Skeletal muscle tissue (tissue), 3 donors: ENCODE measurements at regions not wholly inside any gene's neighbourhood (a gene's known extent, or its start where the extent isn't known, plus 50 kb on each side); places are given as distances from the start of the nearest gene placed in this dataset.
A peak's percentile ranks its signal among the peaks of the same experiment; 100 is the strongest.

ENCODE experiments used
- H3K27ac ChIP-seq: one replicate; pipeline ENCODE4 v1.7.0; 2013; ENCODE audit warnings: mild to moderate bottlenecking, low read depth, low read length, inconsistent platforms
- H3K27me3 ChIP-seq, 3 donors: one replicate each; pipeline ENCODE4 v1.7.0; 2013; ENCODE audit warnings: low read length in 3 of 3; ENCODE audit not compliant: control insufficient read depth in 3 of 3, insufficient read depth in 3 of 3
- H3K36me3 ChIP-seq, 3 donors: one replicate each; pipeline ENCODE4 v1.7.0; 2013; ENCODE audit warnings: low read length in 3 of 3; ENCODE audit not compliant: control insufficient read depth in 3 of 3, insufficient read depth in 3 of 3
- H3K4me1 ChIP-seq, 3 donors: one replicate each; pipeline ENCODE4 v1.7.0; 2013; ENCODE audit warnings: low read length in 3 of 3, mild to moderate bottlenecking in 3 of 3; ENCODE audit not compliant: control insufficient read depth in 3 of 3, insufficient read depth in 3 of 3
- H3K4me3 ChIP-seq, 3 donors: one replicate each; pipeline ENCODE4 v1.7.0; 2013; ENCODE audit warnings: low read length in 3 of 3
- H3K9ac ChIP-seq, 3 donors: one replicate each; pipeline ENCODE4 v1.7.0; 2013; ENCODE audit warnings: low read length in 3 of 3, mild to moderate bottlenecking in 3 of 3, moderate library complexity in 2 of 3, low read depth in 1 of 3
- H3K9me3 ChIP-seq, 3 donors: one replicate each; pipeline ENCODE4 v1.7.0; 2013; ENCODE audit warnings: low read length in 3 of 3; ENCODE audit not compliant: control insufficient read depth in 3 of 3
- donor health status: Osteomylitis.

- Histone ChIP-seq H3K27ac (peak overlapping the region; percentile 48), H3K9ac (no peak overlapping the region), H3K4me1 (peaks cover 5 to 17% (median 11%) of the 10 kb centered on the region in 3 donors), H3K9me3 (no peaks in the 10 kb centered on the region), H3K36me3 (peaks cover 0 to 11% (median 0%) of the 10 kb centered on the region in 3 donors), H3K4me3 (no peak overlapping the region), H3K27me3 (no peaks in the 10 kb centered on the region)
Observed at GRCh38 chr1:232487236-232487635, 142.7 kb downstream of the SIPA1L2 start.

GRCh38 chr1:232486454-232487207 is 143.3 kb downstream of the SIPA1L2 start:
- Histone ChIP-seq H3K9me3 (no peaks in the 10 kb centered on the region), H3K4me1 (peaks cover 5 to 17% (median 11%) of the 10 kb centered on the region in 3 donors), H3K9ac (no peak overlapping the region), H3K36me3 (peaks cover 0 to 11% (median 0%) of the 10 kb centered on the region in 3 donors), H3K4me3 (no peak overlapping the region), H3K27me3 (no peaks in the 10 kb centered on the region), H3K27ac (peak overlapping the region; percentile 48)

- peaks cover 5 to 17% (median 11%) of the 10 kb centered on the region in 3 donors for H3K4me1 ChIP-seq
- no peak overlapping the region for H3K9ac ChIP-seq
- H3K9me3 ChIP-seq: no peaks in the 10 kb centered on the region
- no peaks in the 10 kb centered on the region for H3K27me3 ChIP-seq
- peaks cover 0 to 8% (median 0%) of the 10 kb centered on the region in 3 donors for H3K36me3 ChIP-seq
- no peak overlapping the region for H3K4me3 ChIP-seq
- H3K27ac ChIP-seq: peak overlapping the region; percentile 48
Observed at GRCh38 chr1:232486006-232486405, 143.9 kb downstream of the SIPA1L2 start.

- Histone ChIP-seq H3K4me3 (no peak overlapping the region), H3K4me1 (peaks cover 5 to 17% (median 11%) of the 10 kb centered on the region in 3 donors)
Observed at GRCh38 chr1:232484856-232485255, 145.1 kb downstream of the SIPA1L2 start.

GRCh38 chr1:232483826-232484225 is 146.1 kb downstream of the SIPA1L2 start:
- Histone ChIP-seq H3K36me3 (peaks cover 0 to 4% (median 0%) of the 10 kb centered on the region in 3 donors), H3K9me3 (no peaks in the 10 kb centered on the region), H3K4me3 (no peak overlapping the region), H3K27me3 (no peaks in the 10 kb centered on the region), H3K9ac (no peak overlapping the region), H3K4me1 (peaks cover 5 to 17% (median 11%) of the 10 kb centered on the region in 3 donors), H3K27ac (no peak overlapping the region)

More at GRCh38 chr1:232484856-232485255, 145.1 kb downstream of the SIPA1L2 start:
- Histone ChIP-seq H3K27me3 (no peaks in the 10 kb centered on the region), H3K9me3 (no peaks in the 10 kb centered on the region), H3K9ac (no peak overlapping the region), H3K36me3 (peaks cover 0 to 4% (median 0%) of the 10 kb centered on the region in 3 donors), H3K27ac (no peak overlapping the region)

GRCh38 chr1:232481091-232481490 is 148.8 kb downstream of the SIPA1L2 start:
- Histone ChIP-seq H3K36me3 (peaks cover 0 to 4% (median 0%) of the 10 kb centered on the region in 3 donors), H3K4me1 (peaks cover 8 to 28% (median 19%) of the 10 kb centered on the region in 3 donors), H3K9me3 (no peaks in the 10 kb centered on the region), H3K27me3 (no peaks in the 10 kb centered on the region), H3K4me3 (no peak overlapping the region), H3K9ac (no peak overlapping the region), H3K27ac (no peak overlapping the region)

GRCh38 chr1:232477728-232478127 is 152.2 kb downstream of the SIPA1L2 start:
- Histone ChIP-seq H3K9ac (peak overlapping the region in 1 of 3 donors; percentile 14), H3K27me3 (no peaks in the 10 kb centered on the region), H3K4me1 (peaks cover 9 to 30% (median 21%) of the 10 kb centered on the region in 3 donors), H3K27ac (peak overlapping the region; percentile 70), H3K9me3 (no peaks in the 10 kb centered on the region), H3K4me3 (no peak overlapping the region), H3K36me3 (no peaks in the 10 kb centered on the region)

GRCh38 chr1:232476538-232476950 is 153.4 kb downstream of the SIPA1L2 start:
- no peaks in the 10 kb centered on the region for H3K36me3 ChIP-seq
- no peaks in the 10 kb centered on the region for H3K27me3 ChIP-seq
- H3K9me3 ChIP-seq: no peaks in the 10 kb centered on the region
- no peak overlapping the region for H3K9ac ChIP-seq
- H3K27ac ChIP-seq: peak overlapping the region; percentile 19
- no peak overlapping the region for H3K4me3 ChIP-seq
- H3K4me1 ChIP-seq: peaks cover 9 to 27% (median 21%) of the 10 kb centered on the region in 3 donors

GRCh38 chr1:232474826-232475225 is 155.1 kb downstream of the SIPA1L2 start:
- Histone ChIP-seq H3K4me1 (peaks cover 9 to 27% (median 21%) of the 10 kb centered on the region in 3 donors), H3K27me3 (no peaks in the 10 kb centered on the region), H3K9me3 (no peaks in the 10 kb centered on the region), H3K27ac (no peak overlapping the region), H3K9ac (no peak overlapping the region), H3K4me3 (no peak overlapping the region), H3K36me3 (peaks cover 0 to 1% (median 0%) of the 10 kb centered on the region in 3 donors)

- H3K4me1 ChIP-seq: peaks cover 9 to 27% (median 21%) of the 10 kb centered on the region in 3 donors
Observed at GRCh38 chr1:232473900-232474299, 156.0 kb downstream of the SIPA1L2 start.

More at GRCh38 chr1:232473900-232474299, 156.0 kb downstream of the SIPA1L2 start:
- H3K9ac ChIP-seq: no peak overlapping the region
- no peak overlapping the region for H3K27ac ChIP-seq
- no peaks in the 10 kb centered on the region for H3K27me3 ChIP-seq
- peaks cover 0 to 1% (median 0%) of the 10 kb centered on the region in 3 donors for H3K36me3 ChIP-seq
- no peak overlapping the region for H3K4me3 ChIP-seq
- no peaks in the 10 kb centered on the region for H3K9me3 ChIP-seq
